Esophagus muscularis mucosa (tissue), 3 donors: ENCODE measurements at regions not wholly inside any gene's neighbourhood (a gene's known extent, or its start where the extent isn't known, plus 50 kb on each side); places are given as distances from the start of the nearest gene placed in this dataset.

Experiments used
- POLR2A ChIP-seq: fragments of 450-650 bp; IDR thresholded peaks from one replicate; pipeline ENCODE4 v1.6.1; 2017; ENCODE audit warnings: antibody characterized with exemption, moderate library complexity, mild to moderate bottlenecking, low read depth
- TF ChIP-seq, protein P1 (sequence below), 3 experiments: fragments of 200-600 bp in 2 of 3; fragments of 450-650 bp in 1 of 3; sonication (generic) in 2 of 3; IDR thresholded peaks; one replicate each; pipeline ENCODE4 v1.5.1; 2017 to 2019; ENCODE audit warnings: antibody characterized with exemption in 3 of 3, mild to moderate bottlenecking in 2 of 3, moderate library complexity in 1 of 3

GRCh38 chr2:161078211-161078539 lies 82.1 kb upstream of the TANK start:
- no peak for TF ChIP-seq POLR2A
- TF ChIP-seq, protein P1, sequence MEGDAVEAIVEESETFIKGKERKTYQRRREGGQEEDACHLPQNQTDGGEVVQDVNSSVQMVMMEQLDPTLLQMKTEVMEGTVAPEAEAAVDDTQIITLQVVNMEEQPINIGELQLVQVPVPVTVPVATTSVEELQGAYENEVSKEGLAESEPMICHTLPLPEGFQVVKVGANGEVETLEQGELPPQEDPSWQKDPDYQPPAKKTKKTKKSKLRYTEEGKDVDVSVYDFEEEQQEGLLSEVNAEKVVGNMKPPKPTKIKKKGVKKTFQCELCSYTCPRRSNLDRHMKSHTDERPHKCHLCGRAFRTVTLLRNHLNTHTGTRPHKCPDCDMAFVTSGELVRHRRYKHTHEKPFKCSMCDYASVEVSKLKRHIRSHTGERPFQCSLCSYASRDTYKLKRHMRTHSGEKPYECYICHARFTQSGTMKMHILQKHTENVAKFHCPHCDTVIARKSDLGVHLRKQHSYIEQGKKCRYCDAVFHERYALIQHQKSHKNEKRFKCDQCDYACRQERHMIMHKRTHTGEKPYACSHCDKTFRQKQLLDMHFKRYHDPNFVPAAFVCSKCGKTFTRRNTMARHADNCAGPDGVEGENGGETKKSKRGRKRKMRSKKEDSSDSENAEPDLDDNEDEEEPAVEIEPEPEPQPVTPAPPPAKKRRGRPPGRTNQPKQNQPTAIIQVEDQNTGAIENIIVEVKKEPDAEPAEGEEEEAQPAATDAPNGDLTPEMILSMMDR (IDR thresholded peaks at IDR 0.05): no peak
